ENCODE measurements at regions not wholly inside any gene's neighbourhood (a gene's known extent, or its start where the extent isn't known, plus 50 kb on each side); places are given as distances from the start of the nearest gene placed in this dataset.
"Not testable (repeated sequence)": the region's sequence is repeated elsewhere in the genome, so short reads cannot be mapped to it uniquely, and the experiment has no call there.

GRCh38 chr7:114806590-114807162 is 115.2 kb upstream of the MDFIC start:
- DNase-seq (ENCODE audit: low read depth in 2 of 2): no peak

DNA sequence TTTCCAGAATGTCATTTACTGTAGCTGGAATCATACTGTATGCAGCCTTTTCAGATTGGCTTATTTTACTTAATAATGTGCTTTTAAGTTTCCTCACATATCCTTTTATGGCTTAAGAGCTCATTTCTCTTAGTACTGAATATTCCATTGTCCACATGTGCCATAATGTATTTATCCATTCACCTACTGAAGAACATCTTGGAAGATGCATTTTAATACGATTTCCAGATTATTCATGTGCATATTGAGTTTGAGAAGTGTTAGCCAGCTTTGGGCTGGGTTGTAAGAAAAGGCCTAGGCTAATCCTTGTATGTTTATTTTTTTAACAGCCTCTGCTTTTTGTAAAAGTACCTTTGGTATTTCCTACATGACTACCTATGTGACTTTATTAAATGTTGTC is 109.3 kb upstream of the MDFIC start:
- no peak for DNase-seq (ENCODE audit: low read depth in 2 of 2)

GRCh38 chr7:114813624-114814023 is 108.3 kb upstream of the MDFIC start:
- DNase-seq (ENCODE audit: low read depth in 2 of 2): no peak

GRCh38 chr7:114817036-114817435 is 104.9 kb upstream of the MDFIC start:
- DNase-seq (ENCODE audit: low read depth in 2 of 2): not testable (repeated sequence)

- DNase-seq (ENCODE audit: low read depth in 2 of 2): no peak
Observed at GRCh38 chr7:114818501-114818900, 103.4 kb upstream of the MDFIC start.

DNA sequence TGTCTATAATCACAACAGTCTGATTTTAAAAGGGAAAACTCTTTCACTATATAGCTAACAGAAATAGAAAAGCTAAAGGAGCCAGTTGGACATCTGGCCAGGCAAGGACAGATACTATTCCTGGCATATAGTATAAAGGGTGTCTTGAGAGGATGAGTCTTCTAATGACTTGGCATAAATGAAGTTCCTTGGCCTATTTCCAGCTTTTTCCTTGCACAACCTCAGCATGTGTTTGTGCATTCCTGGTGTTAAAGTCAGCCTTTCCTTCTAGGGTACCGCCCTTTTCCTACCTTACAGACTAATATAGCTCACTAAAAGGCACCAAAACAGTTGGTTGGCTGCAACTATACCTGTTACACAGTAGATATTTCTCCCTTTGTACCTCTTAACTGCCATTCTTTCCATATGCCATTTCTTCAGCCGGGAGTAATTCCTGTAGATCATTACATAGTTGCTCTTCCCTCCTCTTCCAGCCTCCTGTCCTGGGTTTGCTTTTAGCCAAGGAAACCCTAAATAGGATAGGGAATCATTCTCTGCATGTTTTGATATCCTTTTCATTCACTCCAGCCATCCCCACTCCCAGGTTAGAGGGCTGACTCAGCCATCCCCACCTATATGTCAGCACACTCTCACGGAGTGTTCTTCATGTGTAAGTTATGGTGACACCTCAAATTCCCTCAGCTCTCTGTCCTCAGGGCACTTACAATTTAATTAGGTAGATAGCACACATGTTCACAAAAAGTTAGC is 102.1 kb upstream of the MDFIC start:
- DNase-seq (ENCODE audit: low read depth in 2 of 2): no peak

- no peak for DNase-seq (ENCODE audit: low read depth in 2 of 2)
Observed at GRCh38 chr7:114821030-114821900, 100.6 kb upstream of the MDFIC start.

DNA sequence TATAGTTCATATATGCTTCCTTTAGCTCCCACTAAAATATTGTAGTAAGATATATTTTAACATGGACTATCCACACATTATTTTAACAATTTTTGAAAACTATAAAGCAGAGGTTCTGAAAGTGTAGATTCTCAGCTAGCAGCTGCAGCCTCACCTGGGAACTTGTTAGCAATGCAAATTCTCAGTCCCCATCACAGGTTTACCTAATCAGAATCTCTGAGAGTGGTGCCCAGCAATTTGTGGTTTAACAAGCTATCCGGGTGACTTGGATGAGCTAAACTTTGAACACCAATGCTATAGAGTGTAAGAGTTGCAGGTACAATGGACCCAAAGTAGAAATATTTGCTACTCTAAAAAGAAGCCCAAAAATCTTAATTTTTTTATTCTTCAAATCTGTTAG is 99.8 kb upstream of the MDFIC start:
- DNase-seq (ENCODE audit: low read depth in 2 of 2): no peak

DNA sequence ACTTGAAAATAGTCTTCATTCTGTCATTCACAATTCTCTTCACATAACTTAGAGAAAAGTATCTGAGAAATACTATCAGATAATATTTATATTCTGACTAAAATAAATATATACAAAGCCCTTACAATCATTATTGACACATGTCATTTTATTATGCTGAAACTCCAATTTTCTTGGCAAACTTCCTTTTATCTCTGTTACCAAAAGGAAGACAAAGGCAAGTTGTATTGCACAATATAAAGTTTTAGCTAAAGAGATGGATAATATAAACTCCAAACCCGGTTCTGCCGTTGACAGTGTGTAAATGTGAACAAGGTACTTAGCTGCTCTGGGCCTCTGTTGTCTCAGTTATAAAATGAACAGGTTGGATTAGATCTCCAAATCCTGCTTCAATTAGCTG is 99.0 kb upstream of the MDFIC start:
- DNase-seq (ENCODE audit: low read depth in 2 of 2): no peak

- DNase-seq (ENCODE audit: low read depth in 2 of 2): no peak
Observed at GRCh38 chr7:114823290-114823689, 98.6 kb upstream of the MDFIC start.

- DNase-seq (ENCODE audit: low read depth in 2 of 2): no peak
Observed at GRCh38 chr7:114825423-114825951, 96.4 kb upstream of the MDFIC start.

- no peak for DNase-seq (ENCODE audit: low read depth in 2 of 2)
Observed at GRCh38 chr7:114830952-114831351, 90.9 kb upstream of the MDFIC start.

GRCh38 chr7:114832906-114833595 is 88.8 kb upstream of the MDFIC start:
- no peak for DNase-seq (ENCODE audit: low read depth in 2 of 2)

- no peak for DNase-seq (ENCODE audit: low read depth in 2 of 2)
Observed at GRCh38 chr7:114835303-114835702, 86.6 kb upstream of the MDFIC start.

- DNase-seq (ENCODE audit: low read depth in 2 of 2): no peak
Observed at GRCh38 chr7:114835861-114836260, 86.0 kb upstream of the MDFIC start.

GRCh38 chr7:114842551-114843065 is 79.3 kb upstream of the MDFIC start:
- DNase-seq (ENCODE audit: low read depth in 2 of 2): no peak

GRCh38 chr7:114843102-114843501 is 78.8 kb upstream of the MDFIC start:
- DNase-seq (ENCODE audit: low read depth in 2 of 2): no peak

DNA sequence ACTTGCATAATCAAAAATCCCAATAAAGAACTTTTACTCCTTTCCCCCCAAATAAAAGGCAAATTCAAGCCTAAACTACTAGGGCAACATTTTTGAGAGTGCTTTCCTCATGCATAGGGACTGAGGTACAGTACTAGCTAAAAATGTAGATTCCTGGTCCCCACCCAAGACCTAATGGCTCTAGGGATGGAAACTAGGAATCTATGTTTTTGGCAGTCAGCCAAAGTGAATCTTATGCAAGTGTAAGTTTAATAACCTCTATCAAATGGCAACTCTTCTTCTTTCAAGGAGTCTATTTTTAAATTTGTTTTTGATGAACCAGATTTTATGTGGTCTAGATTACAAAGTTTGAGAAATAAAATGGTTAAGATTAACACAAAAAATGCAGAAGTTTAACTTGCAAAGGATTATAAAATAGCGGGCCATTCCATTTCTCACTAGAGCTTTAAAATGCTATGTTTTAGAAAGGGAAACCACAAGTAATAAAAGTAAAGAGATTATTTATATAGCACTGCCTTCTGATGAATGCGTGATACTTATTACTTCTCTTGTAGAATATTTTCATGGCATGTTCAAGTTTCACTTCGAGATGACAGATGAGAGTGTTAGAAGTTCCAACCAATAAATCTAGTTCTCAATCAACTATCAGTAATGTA is 70.4 kb upstream of the MDFIC start:
- no peak for DNase-seq (ENCODE audit: low read depth in 2 of 2)

GRCh38 chr7:114852293-114852692 is 69.6 kb upstream of the MDFIC start:
- no peak for DNase-seq (ENCODE audit: low read depth in 2 of 2)

- no peak for DNase-seq (ENCODE audit: low read depth in 2 of 2)
Observed at GRCh38 chr7:114853189-114853588, 68.7 kb upstream of the MDFIC start.

GRCh38 chr7:114854369-114854768 is 67.5 kb upstream of the MDFIC start:
- no peak for DNase-seq (ENCODE audit: low read depth in 2 of 2)

Measured in stimulated activated CD8-positive, alpha-beta memory T cell treated with anti-CD3 and anti-CD28 coated beads, Interleukin-2, amount 100 ng/mL, for 1 hour (primary cell).